Astrocyte of the spinal cord (primary cell): ENCODE measurements at regions not wholly inside any gene's neighbourhood (a gene's known extent, or its start where the extent isn't known, plus 50 kb on each side); places are given as distances from the start of the nearest gene placed in this dataset.
A peak's percentile ranks its signal among the peaks of the same experiment; 100 is the strongest.

ENCODE experiments used
- DNase-seq: peaks from one replicate; pipeline ENCODE4 v3.0.0; 2011; ENCODE audit warnings: low read depth, low spot score
- H3K4me3 ChIP-seq: 2 replicates; pipeline ENCODE4 v1.5.1; 2011; ENCODE audit warnings: low read depth, mild to moderate bottlenecking, low read length, moderate library complexity
- CTCF ChIP-seq: IDR thresholded peaks from 2 replicates; pipeline ENCODE4 v1.5.1; 2012; ENCODE audit warnings: low read depth, mild to moderate bottlenecking, low read length, inconsistent platforms
- in situ Hi-C: cut with HindIII; loops from 2 replicates; pipeline ENCODE4 v1.10.0; 2017; ENCODE audit warnings: low sequenced_read_pairs

- no peak overlapping the region for H3K4me3 ChIP-seq
- in situ Hi-C loops: no loop called here
- DNase-seq: no peak
- no peak for TF ChIP-seq CTCF
These were observed 59.4 kb upstream of the SLC35B3 start for GRCh38 chr6:8494730-8495129.

- in situ Hi-C loops: no loop called here
- no peak overlapping the region for H3K4me3 ChIP-seq
- no peak for TF ChIP-seq CTCF
- DNase-seq: peak; percentile 14
These were observed 57.3 kb upstream of the SLC35B3 start for GRCh38 chr6:8492536-8493133.
